ENCODE measurements at regions not wholly inside any gene's neighbourhood (a gene's known extent, or its start where the extent isn't known, plus 50 kb on each side); places are given as distances from the start of the nearest gene placed in this dataset.
A peak's percentile ranks its signal among the peaks of the same experiment; 100 is the strongest.

- no peak for TF ChIP-seq ZBTB7A (IDR thresholded peaks at IDR 0.05; ENCODE audit: low read depth)
- TF ChIP-seq CREB1 (IDR thresholded peaks at IDR 0.05; ENCODE audit: low read depth): no peak
- no peak for TF ChIP-seq TAF1 (IDR thresholded peaks at IDR 0.05; ENCODE audit: low read depth)
These were observed 328.0 kb upstream of the DNAJC19 start for GRCh38 chr3:181317508-181317907.

- TF ChIP-seq TAF1 (IDR thresholded peaks at IDR 0.05; ENCODE audit: low read depth) (no peak), REST (IDR thresholded peaks at IDR 0.05; ENCODE audit: low read depth) (peak; percentile 89)
These were observed 326.9 kb upstream of the DNAJC19 start for GRCh38 chr3:181316482-181316881.

- TF ChIP-seq RAD21 (IDR thresholded peaks at IDR 0.05; ENCODE audit: low read depth) (no peak), YY1 (IDR thresholded peaks at IDR 0.05; ENCODE audit: low read depth) (no peak), FOXM1 (IDR thresholded peaks at IDR 0.05; ENCODE audit: borderline replicate concordance, low read depth) (no peak), TEAD4 (IDR thresholded peaks at IDR 0.05) (no peak), TAF1 (IDR thresholded peaks at IDR 0.05; ENCODE audit: low read depth) (no peak), REST (IDR thresholded peaks at IDR 0.05; ENCODE audit: low read depth) (no peak), CREB1 (IDR thresholded peaks at IDR 0.05; ENCODE audit: low read depth) (no peak)
These were observed 323.8 kb upstream of the DNAJC19 start for GRCh38 chr3:181313335-181313734.

GRCh38 chr3:181311186-181311585 is 321.6 kb upstream of the DNAJC19 start:
- no peak for TF ChIP-seq REST (IDR thresholded peaks at IDR 0.05; ENCODE audit: low read depth)
- TF ChIP-seq TEAD4 (IDR thresholded peaks at IDR 0.05): no peak
- TF ChIP-seq RAD21 (IDR thresholded peaks at IDR 0.05; ENCODE audit: low read depth): no peak
- TF ChIP-seq FOXM1 (IDR thresholded peaks at IDR 0.05; ENCODE audit: borderline replicate concordance, low read depth): no peak
- TF ChIP-seq USF1 (IDR thresholded peaks at IDR 0.05): no peak
- no peak for TF ChIP-seq NFIC (IDR thresholded peaks at IDR 0.05)
- TF ChIP-seq MAX (IDR thresholded peaks at IDR 0.05): no peak
- TF ChIP-seq EP300 (IDR thresholded peaks at IDR 0.05; ENCODE audit: borderline replicate concordance): no peak
- TF ChIP-seq ZBTB7A (IDR thresholded peaks at IDR 0.05; ENCODE audit: low read depth): no peak
- TF ChIP-seq TAF1 (IDR thresholded peaks at IDR 0.05; ENCODE audit: low read depth): no peak
- TF ChIP-seq EGR1 (IDR thresholded peaks at IDR 0.05): no peak
- TF ChIP-seq CEBPB (IDR thresholded peaks at IDR 0.05): no peak
- TF ChIP-seq CREB1 (IDR thresholded peaks at IDR 0.05; ENCODE audit: low read depth): no peak
- TF ChIP-seq YY1 (IDR thresholded peaks at IDR 0.05; ENCODE audit: low read depth): no peak
- no peak for TF ChIP-seq TCF12 (IDR thresholded peaks at IDR 0.05; ENCODE audit: low read depth)

GRCh38 chr3:181302960-181303359 is 313.4 kb upstream of the DNAJC19 start:
- TF ChIP-seq RAD21 (IDR thresholded peaks at IDR 0.05; ENCODE audit: low read depth): no peak
- TF ChIP-seq FOXM1 (IDR thresholded peaks at IDR 0.05; ENCODE audit: borderline replicate concordance, low read depth): no peak
- no peak for TF ChIP-seq NFIC (IDR thresholded peaks at IDR 0.05)
- no peak for TF ChIP-seq EP300 (IDR thresholded peaks at IDR 0.05; ENCODE audit: borderline replicate concordance)
- no peak for TF ChIP-seq TEAD4 (IDR thresholded peaks at IDR 0.05)
- no peak for TF ChIP-seq CEBPB (IDR thresholded peaks at IDR 0.05)
- TF ChIP-seq MAX (IDR thresholded peaks at IDR 0.05): no peak
- no peak for TF ChIP-seq TCF12 (IDR thresholded peaks at IDR 0.05; ENCODE audit: low read depth)
- TF ChIP-seq TAF1 (IDR thresholded peaks at IDR 0.05; ENCODE audit: low read depth): no peak
- no peak for TF ChIP-seq REST (IDR thresholded peaks at IDR 0.05; ENCODE audit: low read depth)
- no peak for TF ChIP-seq USF1 (IDR thresholded peaks at IDR 0.05)
- no peak for TF ChIP-seq ZBTB7A (IDR thresholded peaks at IDR 0.05; ENCODE audit: low read depth)
- no peak for TF ChIP-seq CREB1 (IDR thresholded peaks at IDR 0.05; ENCODE audit: low read depth)
- TF ChIP-seq EGR1 (IDR thresholded peaks at IDR 0.05): no peak
- no peak for TF ChIP-seq YY1 (IDR thresholded peaks at IDR 0.05; ENCODE audit: low read depth)
